Activated CD8-positive, alpha-beta memory T cell treated with anti-CD3 and anti-CD28 coated beads for 1 hour (primary cell): ENCODE measurements at regions not wholly inside any gene's neighbourhood (a gene's known extent, or its start where the extent isn't known, plus 50 kb on each side); places are given as distances from the start of the nearest gene placed in this dataset.

ENCODE experiments used
- DNase-seq, 2 donors: peaks; one replicate each; pipeline ENCODE4 v3.0.0-alpha.2; 2020; ENCODE audit warnings: low read depth in 1 of 2; ENCODE audit errors: extremely low read depth in 1 of 2

DNA sequence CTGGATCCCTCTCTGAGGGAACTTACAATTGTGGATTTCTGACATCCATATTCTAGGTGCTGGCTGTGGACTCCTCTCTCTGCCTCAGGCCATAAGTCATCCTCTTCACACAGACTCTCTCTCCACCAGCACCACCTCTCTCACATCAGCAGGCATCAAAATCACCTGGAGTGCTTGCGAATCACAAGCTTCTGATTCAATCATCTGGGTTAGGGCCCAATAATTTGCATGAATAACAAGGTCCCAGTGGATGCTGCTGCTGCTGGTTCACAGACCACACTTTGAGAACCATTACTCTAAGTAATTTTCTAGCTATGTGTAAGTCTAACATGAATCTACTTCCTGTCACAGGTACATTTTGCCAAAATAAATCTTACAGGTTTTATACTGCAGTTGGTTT, 214.9 kb downstream of the DSEL start:
- no peak for DNase-seq

DNA sequence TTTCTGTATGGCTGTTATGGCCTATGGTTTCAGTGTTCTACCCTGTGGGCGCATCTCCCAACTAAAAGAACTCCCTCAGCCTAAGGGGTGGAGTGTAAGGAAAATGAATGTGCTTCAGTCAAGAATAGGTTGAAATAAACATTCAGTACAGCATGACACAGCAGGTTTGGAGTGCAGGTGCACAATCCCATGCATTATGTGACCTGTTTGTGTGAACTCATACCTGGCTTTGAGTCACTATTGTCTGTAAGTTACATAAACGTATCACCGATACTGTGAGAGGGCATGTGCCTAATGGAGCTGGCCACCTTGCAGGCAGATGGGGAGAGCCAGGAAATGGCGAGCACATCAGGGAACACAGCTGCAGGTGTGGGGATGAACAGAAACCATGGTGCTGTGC, 216.0 kb downstream of the DSEL start:
- DNase-seq = no peak

DNA sequence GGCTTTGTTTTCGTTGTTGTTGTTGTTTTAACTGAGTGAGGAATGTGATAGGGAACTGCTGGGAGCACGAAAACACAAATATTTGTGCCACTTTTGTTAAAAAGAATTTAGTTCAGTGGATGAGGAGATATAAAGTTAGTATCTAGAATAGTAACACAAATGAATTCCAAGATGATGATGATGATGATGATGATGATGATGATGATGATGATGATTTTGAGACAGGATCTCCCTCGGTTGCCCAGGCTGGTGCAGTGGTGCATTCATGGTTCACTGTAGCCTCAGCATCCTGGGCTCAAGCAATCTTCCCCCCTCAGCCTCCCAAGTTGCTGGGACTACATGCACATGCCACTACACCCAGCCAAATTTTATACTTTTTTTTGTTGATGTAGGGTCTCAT, 223.7 kb downstream of the DSEL start:
- DNase-seq = no peak

DNA sequence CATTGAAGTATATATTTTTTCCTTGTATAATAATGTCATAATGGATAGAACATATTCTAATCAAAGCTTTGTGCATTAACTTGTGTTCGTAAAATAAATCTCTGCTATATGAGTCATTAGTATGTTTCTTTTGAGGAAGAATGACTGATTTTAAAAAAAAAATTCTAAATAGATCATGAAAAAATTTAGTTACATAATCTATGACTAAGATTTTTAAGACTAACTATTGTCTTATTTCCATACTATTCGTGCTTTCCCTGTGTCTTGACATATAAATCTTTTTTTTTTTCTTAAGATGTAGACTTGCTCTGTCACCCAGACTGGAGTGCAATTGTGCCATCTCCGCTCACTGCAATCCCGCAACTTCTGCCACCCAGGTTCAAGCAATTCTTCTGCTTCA, 226.1 kb downstream of the DSEL start:
- DNase-seq = no peak

DNA sequence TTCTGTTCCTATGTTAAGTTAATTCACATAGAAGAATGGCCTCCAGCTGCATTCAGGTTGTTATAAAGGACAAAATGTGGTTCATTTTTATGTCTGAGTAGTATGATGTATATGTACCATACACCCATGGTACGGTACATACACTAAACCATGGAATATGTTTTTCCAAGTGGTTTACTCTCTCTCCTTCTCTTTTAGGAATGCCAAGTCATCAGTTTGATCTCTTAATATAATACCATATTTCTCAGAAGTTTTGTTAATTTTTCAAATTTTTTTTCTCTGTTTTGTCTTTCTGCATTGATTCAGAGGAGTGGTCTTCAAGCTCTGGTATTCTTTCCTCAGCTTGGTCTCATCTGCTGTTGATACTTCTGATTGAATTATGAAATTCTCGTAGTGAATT, 230.9 kb downstream of the DSEL start:
- no peak for DNase-seq

DNA sequence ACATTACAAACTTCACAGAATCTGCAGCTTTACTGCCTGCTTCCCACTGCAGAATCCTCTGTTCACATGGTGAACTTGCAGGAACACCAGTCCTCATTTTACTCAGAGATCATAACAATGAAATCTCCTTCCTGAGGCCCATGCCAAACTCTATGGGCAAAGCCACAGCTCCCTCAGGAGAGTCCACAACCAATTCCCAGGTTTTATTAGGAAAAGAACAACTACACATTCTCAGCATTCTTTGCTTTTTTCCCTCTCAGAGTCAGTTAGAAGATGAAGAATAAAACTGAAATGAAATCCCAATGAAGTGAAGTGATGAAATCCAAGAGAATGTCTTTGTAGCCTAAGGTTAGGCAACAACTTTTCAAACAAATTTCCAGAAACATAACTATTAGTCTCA, 233.7 kb downstream of the DSEL start:
- DNase-seq = no peak

DNA sequence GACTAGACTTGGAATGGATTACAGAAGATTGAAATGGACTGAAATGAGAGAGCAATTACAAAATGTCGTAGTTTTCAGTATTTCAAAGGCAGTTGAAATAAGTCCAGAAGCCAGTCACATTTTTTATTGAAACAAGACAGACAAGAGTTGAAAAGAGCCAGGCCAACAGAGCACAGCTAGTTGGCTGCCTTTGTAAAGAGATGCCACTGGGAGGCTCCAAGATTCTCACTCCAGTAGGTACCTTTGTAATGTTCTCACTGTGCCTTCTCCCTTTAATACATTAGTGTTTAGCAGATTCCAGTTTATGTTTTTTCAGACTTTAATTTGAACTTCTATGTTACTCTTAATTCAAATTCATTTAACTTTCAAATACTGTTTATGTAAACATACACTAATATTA, 234.8 kb downstream of the DSEL start:
- DNase-seq = no peak

DNA sequence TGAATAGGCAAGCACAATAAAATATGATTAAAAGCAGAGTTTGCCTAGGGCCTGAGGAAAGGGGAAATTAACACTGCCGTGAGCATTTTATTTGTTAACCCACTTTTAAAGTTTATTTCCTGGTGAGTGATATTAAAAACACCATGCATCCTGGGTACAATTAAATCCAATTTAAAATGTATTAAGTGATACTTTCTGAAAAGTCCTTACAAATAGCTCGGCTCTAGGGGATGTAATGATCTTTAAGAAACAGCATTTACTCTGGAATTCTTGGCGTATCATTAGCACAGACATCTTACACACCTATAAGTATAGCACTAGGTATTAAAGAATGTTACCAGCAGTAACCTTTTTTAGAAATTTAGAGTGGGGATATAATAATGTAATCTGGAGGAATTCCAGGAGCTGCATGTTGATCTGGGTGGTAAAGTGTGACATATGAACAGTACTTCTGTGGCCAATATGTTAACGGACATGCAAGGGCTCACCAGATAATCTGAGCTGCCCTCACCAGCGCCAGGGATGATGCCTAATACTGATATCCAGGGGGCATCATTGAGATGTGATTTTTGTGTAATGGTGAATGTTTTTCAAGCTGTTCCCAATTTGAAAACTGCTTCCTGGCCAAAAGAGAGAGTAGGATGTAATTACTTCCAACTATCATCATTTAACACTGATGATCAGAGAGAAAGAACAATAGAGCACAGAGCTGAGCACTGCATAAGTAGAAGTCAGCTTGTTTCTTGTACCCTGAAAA, 235.9 kb downstream of the DSEL start:
- DNase-seq = no peak

DNA sequence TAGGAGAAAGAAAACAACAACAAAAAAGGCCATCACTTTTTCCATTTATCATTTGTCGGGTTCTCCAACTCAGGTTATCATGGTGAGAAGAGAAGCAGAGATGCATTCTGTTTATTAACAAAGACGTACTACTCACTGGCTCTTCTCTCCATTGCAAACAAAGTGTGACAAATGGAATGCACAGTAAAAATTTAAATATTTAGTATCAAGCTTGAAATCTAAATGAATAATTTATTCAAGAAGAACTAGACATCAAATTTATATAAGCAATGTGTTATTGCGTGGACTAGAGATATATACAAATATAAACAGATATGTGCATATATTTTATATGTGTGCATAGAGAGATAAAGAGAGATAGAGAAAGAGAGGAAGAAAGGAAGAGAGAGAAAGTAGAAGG, 236.5 kb downstream of the DSEL start:
- DNase-seq = no peak

DNA sequence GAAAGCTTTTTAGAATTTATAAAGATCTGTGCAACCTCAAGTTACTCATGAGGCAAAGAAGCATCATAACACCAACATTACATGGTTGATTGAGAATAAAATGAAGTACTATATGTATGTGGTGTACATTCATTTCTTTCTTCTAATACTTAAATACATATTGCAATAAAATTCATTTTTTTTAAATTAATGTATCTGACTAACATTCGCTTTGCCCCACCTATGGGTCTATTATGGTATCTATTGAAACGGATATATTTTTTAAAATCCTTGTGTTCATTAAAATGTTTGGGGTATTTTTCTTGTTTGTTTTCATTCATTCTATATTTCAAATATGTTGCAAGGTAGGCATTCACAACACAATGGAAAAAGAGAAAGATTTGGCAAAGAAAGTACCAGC, 237.5 kb downstream of the DSEL start:
- no peak for DNase-seq

DNA sequence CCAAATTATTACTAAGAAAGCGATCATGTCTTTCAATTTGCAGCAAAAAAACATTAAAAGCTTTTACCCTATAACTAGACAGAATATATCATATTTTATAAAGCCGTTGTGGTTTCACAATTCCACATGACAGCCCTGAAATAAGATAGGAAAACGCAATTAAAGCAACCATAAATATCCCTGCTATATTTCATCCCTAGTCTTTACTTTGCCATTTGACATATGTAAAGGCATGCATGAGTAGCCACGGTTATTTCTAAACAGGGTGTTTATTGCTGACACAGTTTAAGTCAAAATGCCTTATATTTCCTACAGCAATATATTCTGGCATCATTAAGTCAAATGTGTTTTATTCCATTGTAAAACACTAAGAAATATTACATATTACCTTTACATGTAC, 239.9 kb downstream of the DSEL start:
- DNase-seq = no peak

DNA sequence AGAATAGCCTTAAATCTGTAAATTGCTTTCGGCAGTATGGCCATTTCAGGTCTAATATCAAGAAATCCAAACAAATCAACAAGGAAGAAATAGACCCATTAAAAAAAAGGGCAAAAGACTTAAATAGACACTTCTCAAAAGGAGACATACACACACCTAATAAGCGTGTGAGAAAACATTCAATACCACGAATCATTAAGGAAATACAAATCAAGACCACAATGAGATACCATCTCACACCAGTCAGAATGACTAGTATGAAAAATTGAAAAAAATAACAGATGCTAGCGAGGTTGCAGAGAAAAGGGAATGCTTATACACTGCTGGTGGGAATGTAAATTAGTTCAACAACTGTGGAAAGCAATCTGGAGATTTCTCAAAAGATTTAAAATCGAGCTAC, 243.2 kb downstream of the DSEL start:
- no peak for DNase-seq

DNA sequence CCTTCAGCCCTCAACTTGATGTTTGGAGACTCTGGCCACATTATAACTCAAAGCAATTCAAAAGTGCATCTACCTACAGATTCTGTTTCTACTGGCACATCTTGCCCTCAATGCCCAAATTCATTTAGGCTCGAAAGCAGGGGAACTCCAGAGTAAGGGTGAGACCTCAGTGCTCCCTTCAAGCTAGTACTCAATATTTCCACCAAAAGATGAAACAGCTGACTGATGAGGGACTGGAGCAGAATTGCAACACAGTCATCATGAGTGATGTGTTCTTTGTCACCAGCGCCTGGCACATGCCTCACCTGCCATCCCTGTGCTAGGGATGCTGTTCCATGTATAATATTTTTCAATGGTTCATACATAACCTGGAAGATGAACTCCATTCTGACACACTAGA, 247.3 kb downstream of the DSEL start:
- DNase-seq = no peak

DNA sequence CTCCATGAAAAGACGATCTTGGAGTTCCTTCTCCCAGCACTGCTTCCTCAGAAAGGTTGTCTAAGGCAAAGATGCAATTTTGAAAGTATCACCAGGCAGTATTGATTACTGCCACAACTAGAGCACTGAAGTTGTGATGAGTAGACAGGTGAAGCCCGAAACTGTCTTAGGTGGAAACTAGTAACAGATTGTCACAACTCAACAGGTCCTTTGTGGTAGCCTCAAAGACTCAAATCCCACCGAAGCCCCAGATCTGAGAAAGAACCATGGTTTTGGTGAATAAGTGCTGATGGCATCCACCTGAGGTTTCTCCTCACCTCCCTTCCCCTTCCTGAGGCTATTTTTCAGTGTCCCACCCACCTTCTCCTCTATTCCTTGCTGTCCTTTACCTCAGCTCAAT, 248.0 kb downstream of the DSEL start:
- DNase-seq = no peak

DNA sequence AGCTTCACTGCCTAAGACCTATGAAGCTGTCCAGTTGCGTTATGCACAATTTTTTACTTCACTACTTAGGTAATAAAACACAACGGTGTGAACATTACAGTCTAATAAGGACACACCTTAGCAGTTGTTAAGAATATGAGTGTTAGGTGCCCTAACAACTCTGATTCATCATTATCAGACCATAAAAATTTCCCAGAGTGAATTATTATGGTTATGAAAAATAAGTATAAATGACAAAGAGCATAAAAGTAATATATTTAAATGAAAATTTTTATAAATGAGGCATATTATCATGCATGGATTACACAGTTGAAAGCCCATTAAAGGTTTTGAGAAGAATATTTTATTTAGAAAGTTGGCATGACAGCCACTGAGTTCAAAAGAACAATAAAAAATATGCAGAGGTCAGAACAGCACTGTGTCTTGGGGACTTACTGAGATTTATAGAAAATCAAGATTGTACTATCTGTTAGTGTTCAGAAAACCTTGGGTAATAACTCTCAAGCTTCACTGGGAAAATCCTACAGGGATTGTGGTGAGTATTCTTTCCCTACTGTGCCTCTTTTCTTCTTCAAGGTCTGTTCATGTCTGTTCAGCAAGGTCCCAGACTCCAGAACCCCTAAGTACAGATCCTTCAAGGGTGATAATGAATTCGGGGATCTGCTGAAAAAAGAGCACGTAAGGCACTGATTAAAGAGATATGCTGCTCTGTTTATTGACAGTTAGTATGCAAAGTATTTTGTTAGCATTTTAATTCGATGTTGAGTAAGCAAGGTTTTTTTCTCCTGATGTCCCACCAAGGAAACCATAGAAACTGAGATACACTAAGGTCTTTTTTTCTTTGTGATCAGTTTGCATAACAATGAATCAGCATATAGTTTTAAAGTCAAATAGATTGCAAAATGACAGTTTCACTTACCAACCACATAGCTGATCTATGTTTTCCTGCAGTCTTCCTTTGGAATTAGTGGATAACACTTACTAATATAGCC, 250.0 kb downstream of the DSEL start:
- DNase-seq = no peak

DNA sequence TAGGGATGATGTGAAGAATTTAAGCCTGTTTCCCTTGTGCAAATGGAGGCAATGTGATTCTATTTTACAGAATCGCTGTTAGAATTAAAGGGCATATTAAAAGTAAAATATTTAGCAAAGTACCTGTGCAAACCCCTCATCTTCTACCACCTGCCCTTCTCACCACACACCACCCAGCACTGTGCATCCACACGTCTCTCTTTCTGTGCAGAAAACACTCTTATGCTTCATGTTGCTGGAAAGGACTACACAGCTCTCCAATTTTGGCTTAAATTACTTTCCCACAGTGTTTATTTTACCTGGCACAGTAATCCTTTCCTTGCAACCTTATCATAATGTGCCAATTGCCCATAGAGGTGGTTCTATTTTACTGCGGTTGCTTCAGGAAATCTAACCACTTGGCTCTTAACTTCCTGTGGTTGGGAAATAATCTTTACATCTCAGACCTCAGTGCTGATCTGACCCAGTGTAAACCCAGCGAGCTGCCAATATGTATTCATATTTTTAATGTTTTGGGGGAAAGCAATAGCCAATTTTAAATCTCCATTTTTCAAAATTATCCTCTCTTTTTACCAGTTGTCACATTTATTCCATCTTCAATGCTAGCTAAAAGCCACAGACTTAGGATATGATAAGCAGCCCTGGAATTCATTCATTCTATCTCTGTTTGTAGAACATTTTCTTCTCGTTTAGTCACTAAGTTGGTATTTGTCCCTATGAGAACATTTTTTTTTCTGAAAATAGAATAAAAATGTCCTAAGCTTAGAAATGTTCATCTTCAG, 250.9 kb downstream of the DSEL start:
- DNase-seq = no peak

DNA sequence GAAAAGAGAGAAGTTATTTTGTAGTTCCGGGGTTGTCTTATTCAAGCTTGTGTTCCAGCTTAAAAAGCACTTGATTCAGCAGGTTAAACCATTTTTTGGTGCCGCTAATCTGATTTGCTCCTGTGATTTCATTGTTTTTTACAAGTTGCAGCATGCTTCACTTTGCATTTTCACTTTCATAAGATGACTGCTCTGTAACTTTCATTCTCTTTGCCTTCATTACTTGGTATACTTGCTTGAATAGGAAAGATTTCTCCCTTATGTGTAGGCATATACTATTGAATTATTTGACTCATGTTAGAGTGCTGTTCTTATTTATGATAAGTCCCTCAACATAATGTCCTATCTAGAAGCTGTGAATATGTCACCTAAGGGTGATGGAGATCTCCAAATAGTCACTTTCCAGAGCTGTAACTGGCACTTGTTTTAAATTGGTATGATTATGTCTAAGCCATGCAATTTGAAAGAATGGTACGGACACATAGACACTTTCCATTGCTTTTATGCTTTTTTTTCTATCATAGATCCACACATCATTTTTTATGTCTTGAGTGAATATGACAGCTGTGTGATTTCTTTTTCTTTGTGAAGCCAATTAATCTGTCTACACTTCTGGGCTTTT, 254.5 kb downstream of the DSEL start:
- DNase-seq = no peak

DNA sequence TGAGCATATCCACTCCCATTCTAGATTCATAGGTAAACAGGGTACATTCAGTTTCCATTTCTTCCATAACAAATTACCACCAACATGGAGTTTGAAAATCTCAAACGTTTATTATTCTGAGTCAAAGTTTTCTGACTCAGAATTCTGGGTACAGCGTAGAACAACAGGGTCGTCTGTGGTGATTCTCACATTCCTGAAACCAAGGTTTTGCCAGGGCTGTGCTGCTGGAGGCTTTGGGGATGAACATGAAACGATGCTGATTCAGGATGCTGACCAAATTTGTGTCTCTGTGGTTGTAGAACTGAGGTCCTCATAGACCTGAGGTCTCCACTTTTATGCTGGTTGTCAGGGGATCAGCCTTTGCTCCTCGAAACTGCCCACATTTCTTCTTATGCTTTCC, 255.7 kb downstream of the DSEL start:
- no peak for DNase-seq

DNA sequence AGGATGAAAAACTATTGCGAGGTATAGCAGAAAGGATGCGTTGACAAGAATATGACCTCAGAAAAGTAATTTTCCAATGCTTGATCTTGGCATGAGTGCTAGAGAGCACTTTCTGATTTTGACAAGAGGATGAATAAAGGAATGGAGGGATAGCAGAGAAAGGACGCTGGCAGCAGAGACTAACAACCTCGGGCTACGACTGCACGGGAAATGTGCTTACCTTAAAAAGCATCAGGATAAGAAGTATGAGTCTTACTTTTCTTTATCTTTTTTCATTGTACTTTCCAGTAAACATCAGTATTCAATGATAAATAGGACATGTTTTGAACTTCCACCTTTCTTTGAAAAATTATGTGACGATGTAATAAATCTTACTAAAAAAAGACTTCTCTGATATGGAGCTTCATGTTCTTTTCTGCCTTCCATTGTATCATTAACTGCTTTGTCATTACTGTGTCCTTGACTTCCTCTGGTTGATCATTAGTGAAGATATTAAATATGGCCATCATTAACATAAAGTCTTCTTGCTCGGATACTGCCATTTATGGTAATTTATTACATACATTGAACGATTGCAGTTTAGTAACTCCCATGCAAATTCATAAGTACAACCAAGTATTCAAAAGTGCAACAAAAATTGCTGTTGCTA, 265.6 kb downstream of the DSEL start:
- no peak for DNase-seq

DNA sequence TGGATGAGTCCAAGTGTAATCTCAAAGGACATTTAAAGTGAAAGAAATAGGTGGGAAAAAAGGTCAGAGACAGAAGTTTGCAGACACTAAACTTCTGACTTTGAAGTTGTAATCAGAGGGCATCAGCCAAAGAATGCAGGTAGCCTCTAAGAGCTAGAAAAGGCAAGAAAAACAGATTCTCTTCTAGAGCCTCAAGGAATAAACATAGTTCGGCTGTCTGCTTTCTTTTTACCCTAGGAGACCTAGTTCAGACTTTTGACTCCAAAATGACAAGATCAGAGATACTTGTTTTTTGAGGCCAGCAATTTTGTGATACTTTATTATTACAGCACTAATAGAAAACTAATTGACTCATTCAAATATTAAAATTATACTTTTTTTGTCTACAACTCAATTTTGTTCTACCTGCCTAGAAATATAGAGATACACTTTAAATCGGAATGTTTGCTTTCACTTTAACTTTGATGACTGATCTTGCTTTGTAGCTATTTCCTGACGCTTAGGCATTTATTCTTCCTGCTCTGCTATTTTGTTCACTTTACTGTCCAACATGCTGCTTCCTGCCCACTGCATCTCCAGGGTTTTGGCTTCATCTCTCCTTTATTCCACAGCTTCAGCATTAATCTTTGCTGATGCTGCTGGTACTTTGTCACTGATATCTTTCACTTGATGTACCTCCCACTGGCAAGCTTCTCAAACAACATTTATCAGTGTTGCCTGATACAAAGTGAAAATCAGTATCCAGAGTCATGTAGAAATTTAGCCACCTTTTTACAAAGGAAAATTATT, 272.5 kb downstream of the DSEL start:
- no peak for DNase-seq
